ENCODE measurements at regions not wholly inside any gene's neighbourhood (a gene's known extent, or its start where the extent isn't known, plus 50 kb on each side); places are given as distances from the start of the nearest gene placed in this dataset.

DNA sequence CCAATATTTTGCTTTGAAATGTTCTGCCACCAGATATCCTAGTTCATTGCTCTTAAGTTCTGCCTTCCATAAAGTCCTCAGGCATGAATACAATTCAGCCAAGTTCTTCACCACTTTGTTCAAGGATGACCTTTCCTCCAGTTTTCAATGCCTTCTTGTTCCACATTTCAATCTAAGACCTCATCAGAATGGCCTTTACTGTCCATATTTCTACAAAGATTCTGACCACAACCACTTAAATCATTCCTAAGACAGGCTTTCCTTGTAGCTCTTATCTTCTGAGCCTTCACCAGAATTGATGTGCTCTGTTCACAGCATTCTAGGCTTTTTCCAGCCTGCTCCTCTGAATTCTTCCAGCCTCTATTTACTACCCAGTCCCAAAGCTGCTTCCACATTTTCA, 319.0 kb downstream of the HACE1 start:
- TF ChIP-seq CTCF (IDR thresholded peaks at IDR 0.05) = no peak
- TF ChIP-seq ZFX (IDR thresholded peaks at IDR 0.05; ENCODE audit: borderline replicate concordance) = no peak

Data from 22Rv1 (cell line).